Right atrium auricular region (tissue), 2 donors: ENCODE measurements at regions not wholly inside any gene's neighbourhood (a gene's known extent, or its start where the extent isn't known, plus 50 kb on each side); places are given as distances from the start of the nearest gene placed in this dataset.
"Not testable (repeated sequence)": the region's sequence is repeated elsewhere in the genome, so short reads cannot be mapped to it uniquely, and the experiment has no call there.

ENCODE experiments used
- DNase-seq: peaks from one replicate; pipeline ENCODE4 v3.0.0-alpha.2; 2019; ENCODE audit warnings: low spot score
- H3K27ac ChIP-seq, 2 donors: fragments of 200-600 bp; sonication (generic); 1 replicate in 1 of 2; 2 replicates in 1 of 2; pipeline ENCODE4 v1.5.1; 2016 to 2019
- H3K27me3 ChIP-seq, 2 donors: fragments of 200-600 bp; sonication (generic); one replicate each; pipeline versions ENCODE4 v1.5.1 to v1.6.0; 2017 to 2019
- H3K36me3 ChIP-seq: fragments of 200-600 bp; sonication (generic); one replicate; pipeline ENCODE4 v1.5.1; 2016
- H3K4me1 ChIP-seq, 2 donors: fragments of 200-600 bp; sonication (generic); one replicate each; pipeline versions ENCODE4 v1.5.1 to v1.6.0; 2017 to 2019
- H3K4me3 ChIP-seq, 2 donors: fragments of 200-600 bp; sonication (generic); 1 replicate in 1 of 2; 2 replicates in 1 of 2; pipeline ENCODE4 v1.5.1; 2017 to 2019; ENCODE audit warnings: mild to moderate bottlenecking in 1 of 2, moderate library complexity in 1 of 2
- H3K9me3 ChIP-seq, 2 donors: fragments of 200-600 bp; sonication (generic); one replicate each; pipeline ENCODE4 v1.5.1; 2019
- CTCF ChIP-seq, 2 donors: fragments of 200-600 bp; sonication (generic); IDR thresholded peaks; one replicate each; pipeline ENCODE4 v1.5.1; 2019; ENCODE audit warnings: antibody characterized with exemption in 2 of 2

- Histone ChIP-seq H3K36me3 (no peaks in the 10 kb centered on the region), H3K4me1 (no peaks in the 10 kb centered on the region), H3K27ac (no peak overlapping the region), H3K27me3 (no peaks in the 10 kb centered on the region), H3K4me3 (no peak overlapping the region), H3K9me3 (no peaks in the 10 kb centered on the region)
- no peak for DNase-seq
- TF ChIP-seq CTCF (IDR thresholded peaks at IDR 0.05) = no peak
Measured at GRCh38 chr3:106485802-106486201, 617.0 kb upstream of the CBLB start.

GRCh38 chr3:106486945-106487639 lies 618.3 kb upstream of the CBLB start:
- H3K27me3 ChIP-seq, H3K36me3 ChIP-seq, H3K4me3 ChIP-seq, H3K9me3 ChIP-seq, DNase-seq, H3K27ac ChIP-seq, H3K4me1 ChIP-seq: not testable (repeated sequence)

- H3K9me3 ChIP-seq = no peaks in the 10 kb centered on the region
- H3K4me1 ChIP-seq = no peaks in the 10 kb centered on the region
- no peak for TF ChIP-seq CTCF (IDR thresholded peaks at IDR 0.05)
- no peaks in the 10 kb centered on the region for H3K36me3 ChIP-seq
- H3K27me3 ChIP-seq = no peaks in the 10 kb centered on the region
- DNase-seq = no peak
- no peak overlapping the region for H3K4me3 ChIP-seq
- no peak overlapping the region for H3K27ac ChIP-seq
Measured at GRCh38 chr3:106488331-106488730, 619.5 kb upstream of the CBLB start.

- H3K36me3 ChIP-seq = no peaks in the 10 kb centered on the region
- H3K27me3 ChIP-seq = no peaks in the 10 kb centered on the region
- no peak overlapping the region for H3K4me3 ChIP-seq
- no peaks in the 10 kb centered on the region for H3K9me3 ChIP-seq
- TF ChIP-seq CTCF (IDR thresholded peaks at IDR 0.05) = no peak
- no peak overlapping the region for H3K27ac ChIP-seq
- no peak for DNase-seq
- no peaks in the 10 kb centered on the region for H3K4me1 ChIP-seq
Measured at GRCh38 chr3:106491796-106492195, 623.0 kb upstream of the CBLB start.

- TF ChIP-seq CTCF (IDR thresholded peaks at IDR 0.05) = no peak
- no peak for DNase-seq
- Histone ChIP-seq H3K27ac (no peak overlapping the region), H3K9me3 (no peaks in the 10 kb centered on the region), H3K36me3 (no peaks in the 10 kb centered on the region), H3K27me3 (no peaks in the 10 kb centered on the region), H3K4me1 (no peaks in the 10 kb centered on the region), H3K4me3 (no peak overlapping the region)
Measured at GRCh38 chr3:106508331-106508893, 639.6 kb upstream of the CBLB start.

- no peak overlapping the region for H3K4me3 ChIP-seq
- no peak overlapping the region for H3K27ac ChIP-seq
- H3K9me3 ChIP-seq = no peaks in the 10 kb centered on the region
- no peaks in the 10 kb centered on the region for H3K4me1 ChIP-seq
- H3K27me3 ChIP-seq = no peaks in the 10 kb centered on the region
- DNase-seq = no peak
- TF ChIP-seq CTCF (IDR thresholded peaks at IDR 0.05) = no peak
- H3K36me3 ChIP-seq = no peaks in the 10 kb centered on the region
Measured at GRCh38 chr3:106510206-106510605, 641.4 kb upstream of the CBLB start.
